K562 (cell line): ENCODE measurements at regions not wholly inside any gene's neighbourhood (a gene's known extent, or its start where the extent isn't known, plus 50 kb on each side); places are given as distances from the start of the nearest gene placed in this dataset.

Experiments
- ATF1 ChIP-seq, 2 experiments: fragments of 450-650 bp in 1 of 2; IDR thresholded peaks; 2 replicates each; pipeline ENCODE4 v1.6.1; 2016; ENCODE audit warnings: missing compliant biosample characterization in 1 of 2, missing genetic modification characterization in 1 of 2
- BHLHE40 ChIP-seq: IDR thresholded peaks from 2 replicates; pipeline ENCODE4 v1.6.1; 2011; ENCODE audit warnings: low read length, improper control_type of control experiment
- GTF2F1 ChIP-seq: IDR thresholded peaks from 2 replicates; pipeline ENCODE4 v1.6.1; 2011; ENCODE audit warnings: low read depth, low read length, improper control_type of control experiment
- RAD21 ChIP-seq, 2 experiments: fragments of 250-450 bp in 1 of 2; fragments of 450-650 bp in 1 of 2; sonication (Bioruptor Pico) in 1 of 2; formaldehyde crosslinking in 1 of 2; IDR thresholded peaks in 1 of 2; conservative IDR thresholded peaks in 1 of 2; 2 replicates each; pipeline versions ENCODE4 v1.4.0 to v1.8.0; 2020 to 2022; ENCODE audit warnings: mild to moderate bottlenecking in 2 of 2, moderate library complexity in 1 of 2
- RUNX1 ChIP-seq: sonication (generic); IDR thresholded peaks from 2 replicates; pipeline ENCODE4 v1.6.1; 2016; ENCODE audit warnings: antibody characterized with exemption, low read depth
- SMARCA4 ChIP-seq: fragments of 450-650 bp; IDR thresholded peaks from 2 replicates; pipeline ENCODE4 v1.6.1; 2016
- ZNF384 ChIP-seq: IDR thresholded peaks from 2 replicates; pipeline ENCODE4 v1.6.1; 2012; ENCODE audit warnings: low read depth, low read length, improper control_type of control experiment
- ZZZ3 ChIP-seq: fragments of 450-650 bp; IDR thresholded peaks from 2 replicates; pipeline ENCODE4 v1.6.1; 2016; ENCODE audit warnings: antibody characterized with exemption, mild to moderate bottlenecking, moderate library complexity
- TF ChIP-seq, protein P1 (sequence below), 3 experiments: IDR thresholded peaks in 2 of 3; conservative IDR thresholded peaks in 1 of 3; 2 replicates each; pipeline ENCODE4 v1.5.1; 2011 to 2012; ENCODE audit warnings: low read length in 3 of 3, mild to moderate bottlenecking in 3 of 3, control low read depth in 2 of 3, improper control_type of control experiment in 1 of 3, inconsistent platforms in 1 of 3, low read depth in 1 of 3, mixed read lengths in 1 of 3, moderate library complexity in 1 of 3; ENCODE audit not compliant: insufficient read depth in 2 of 3

DNA sequence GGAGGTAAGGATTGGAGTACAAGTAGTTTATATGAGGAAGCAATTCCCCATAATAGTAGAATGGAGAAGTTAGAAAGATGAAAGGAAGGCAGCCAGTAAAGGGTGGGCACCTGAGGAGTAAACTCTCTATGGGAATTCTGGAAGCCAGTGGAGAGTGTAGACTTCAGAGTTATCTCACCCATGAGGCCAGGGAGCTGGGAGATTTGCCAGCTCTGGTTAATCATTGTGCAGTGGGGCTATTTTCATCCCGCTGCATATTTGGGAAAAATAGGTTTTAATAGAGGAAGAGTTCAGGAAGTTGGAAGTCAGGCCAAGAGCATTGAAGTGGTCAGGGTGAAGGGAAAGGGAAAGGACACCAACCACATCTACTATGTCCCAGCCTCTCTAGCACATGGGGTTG is 242.3 kb upstream of the BRINP1 start:
- no peak for TF ChIP-seq GTF2F1
- no peak for TF ChIP-seq SMARCA4
- TF ChIP-seq ZZZ3: no peak
- no peak for TF ChIP-seq ZNF384
- TF ChIP-seq BHLHE40: no peak
- TF ChIP-seq RAD21 (CRISPR knock-in tag; conservative IDR thresholded peaks at IDR 0.05 in 1 of 2, IDR thresholded peaks at IDR 0.05 in 1 of 2): no peak
- TF ChIP-seq ATF1 (CRISPR knock-in tag; IDR thresholded peaks at IDR 0.05): no peak
- no peak for TF ChIP-seq ATF1 (tag; IDR thresholded peaks at IDR 0.05)
- TF ChIP-seq RUNX1: no peak
- TF ChIP-seq, protein P1, sequence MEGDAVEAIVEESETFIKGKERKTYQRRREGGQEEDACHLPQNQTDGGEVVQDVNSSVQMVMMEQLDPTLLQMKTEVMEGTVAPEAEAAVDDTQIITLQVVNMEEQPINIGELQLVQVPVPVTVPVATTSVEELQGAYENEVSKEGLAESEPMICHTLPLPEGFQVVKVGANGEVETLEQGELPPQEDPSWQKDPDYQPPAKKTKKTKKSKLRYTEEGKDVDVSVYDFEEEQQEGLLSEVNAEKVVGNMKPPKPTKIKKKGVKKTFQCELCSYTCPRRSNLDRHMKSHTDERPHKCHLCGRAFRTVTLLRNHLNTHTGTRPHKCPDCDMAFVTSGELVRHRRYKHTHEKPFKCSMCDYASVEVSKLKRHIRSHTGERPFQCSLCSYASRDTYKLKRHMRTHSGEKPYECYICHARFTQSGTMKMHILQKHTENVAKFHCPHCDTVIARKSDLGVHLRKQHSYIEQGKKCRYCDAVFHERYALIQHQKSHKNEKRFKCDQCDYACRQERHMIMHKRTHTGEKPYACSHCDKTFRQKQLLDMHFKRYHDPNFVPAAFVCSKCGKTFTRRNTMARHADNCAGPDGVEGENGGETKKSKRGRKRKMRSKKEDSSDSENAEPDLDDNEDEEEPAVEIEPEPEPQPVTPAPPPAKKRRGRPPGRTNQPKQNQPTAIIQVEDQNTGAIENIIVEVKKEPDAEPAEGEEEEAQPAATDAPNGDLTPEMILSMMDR (IDR thresholded peaks at IDR 0.05 in 2 of 3, conservative IDR thresholded peaks at IDR 0.05 in 1 of 3; ENCODE audit: insufficient read depth in 2 of 3, low read depth in 1 of 3, low read length in 3 of 3): no peak
